HL-60/S4 treated with retinoic acid at 250 ng/mL for 4 days and 3 days (cell line): ENCODE measurements at regions not wholly inside any gene's neighbourhood (a gene's known extent, or its start where the extent isn't known, plus 50 kb on each side); places are given as distances from the start of the nearest gene placed in this dataset.
"Not testable (repeated sequence)": the region's sequence is repeated elsewhere in the genome, so short reads cannot be mapped to it uniquely, and the experiment has no call there.

Experiments used
- in situ Hi-C: fragments of 300-500 bp; cut with MboI; formaldehyde crosslinking; loops from 2 replicates; pipeline ENCODE4 v1.7.0; 2022; ENCODE audit warnings: low sequenced_read_pairs

DNA sequence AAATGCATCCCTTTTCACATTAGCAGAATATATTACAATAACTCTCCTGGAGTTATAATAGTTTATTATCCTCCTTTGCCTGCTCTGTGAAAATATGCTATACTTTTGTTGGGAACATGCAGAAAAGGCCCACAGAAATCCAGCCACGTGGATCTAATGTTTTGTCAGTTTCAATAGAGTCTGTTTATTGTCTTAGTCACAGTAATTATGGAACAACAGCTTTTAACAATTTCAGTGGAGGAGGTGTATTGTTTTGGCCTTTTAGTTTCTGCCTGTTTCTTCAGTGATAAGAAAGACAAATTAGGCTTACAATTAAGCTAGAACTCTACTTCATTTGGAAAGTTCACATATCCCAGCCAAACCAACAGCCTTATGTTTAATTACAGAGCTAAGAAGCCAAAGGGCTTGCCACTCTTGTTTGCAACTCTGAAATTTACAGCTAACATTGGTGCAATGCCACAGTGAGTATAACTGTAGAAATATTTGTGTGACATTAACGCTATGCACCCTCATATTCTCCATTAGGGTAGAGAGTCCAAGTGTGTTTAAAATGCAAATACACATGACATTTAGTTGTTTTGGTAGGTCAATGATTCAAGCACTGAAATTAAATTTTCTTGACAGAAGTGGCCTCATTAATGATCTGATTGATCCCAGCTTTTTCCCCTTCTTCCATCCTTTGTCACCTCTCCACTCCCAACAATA, 175.8 kb downstream of the USP46 start:
- in situ Hi-C loops, result no loop called here

DNA sequence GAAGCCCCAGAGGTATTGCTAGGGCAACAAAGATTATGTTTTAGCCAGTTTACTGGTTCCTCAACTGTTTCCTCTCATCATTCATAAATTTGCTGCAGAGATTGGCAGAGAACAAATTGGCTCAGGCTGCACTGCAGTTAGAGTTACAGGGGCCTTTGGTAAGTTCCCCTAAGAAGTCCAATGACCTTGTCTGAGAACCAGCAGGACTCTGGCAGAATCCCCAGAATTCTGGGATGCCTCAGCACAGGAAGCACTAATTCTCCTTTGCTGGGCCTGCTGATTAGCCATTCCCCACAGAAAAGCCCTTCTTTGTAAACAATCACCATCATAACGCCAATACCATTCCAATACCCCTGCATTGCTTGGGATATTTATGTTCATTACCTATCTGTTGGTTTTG, 151.3 kb downstream of the USP46 start:
- in situ Hi-C loops, result no loop called here

DNA sequence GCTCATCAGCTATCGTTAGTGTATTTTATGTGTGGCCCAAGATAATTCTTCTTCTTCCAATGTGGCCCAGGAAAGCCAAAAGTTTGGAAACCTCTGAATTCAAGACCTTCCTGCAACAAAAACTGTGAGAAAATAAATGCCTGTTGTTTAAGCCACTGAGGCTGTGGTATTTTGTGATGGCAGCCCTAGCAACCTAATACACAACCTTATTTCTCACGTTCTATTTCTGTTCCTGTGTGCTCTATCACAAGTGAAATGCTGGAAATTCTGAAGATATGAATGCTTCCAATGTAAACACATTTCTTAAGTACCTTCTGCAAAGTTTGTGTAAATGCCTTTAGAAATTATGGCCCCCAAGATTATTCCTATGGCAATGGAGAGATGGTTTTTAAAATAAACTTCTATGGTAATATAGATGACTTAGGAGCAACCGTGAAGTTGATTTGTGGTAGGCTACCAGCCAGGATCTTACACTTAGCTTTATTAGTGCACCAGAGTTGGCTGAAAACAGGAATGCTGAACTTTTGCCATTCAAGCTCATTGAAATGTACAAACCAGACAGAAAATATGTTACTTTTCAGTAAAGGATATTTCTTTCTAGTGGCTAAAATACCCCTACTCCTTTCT, 148.0 kb downstream of the USP46 start:
- in situ Hi-C loops, result no loop called here

DNA sequence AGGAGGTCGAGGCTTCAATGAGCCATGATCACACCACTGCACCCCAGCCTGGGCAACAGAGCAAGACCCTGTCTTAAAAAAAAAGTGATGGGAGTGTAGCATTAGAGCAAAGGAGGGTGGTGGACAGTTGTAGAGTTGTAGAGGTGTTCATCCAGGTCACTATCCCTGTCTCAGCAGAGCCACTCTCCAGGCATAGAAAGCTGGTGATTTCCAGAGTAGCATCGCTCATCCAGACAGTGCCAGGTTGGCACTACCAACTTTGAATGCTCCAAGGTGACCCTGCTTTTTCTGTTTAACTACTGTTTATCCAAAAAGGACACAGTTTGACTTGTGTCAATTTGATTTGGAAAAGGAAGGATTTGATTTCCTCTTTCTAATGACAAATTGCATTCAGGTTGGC, 147.3 kb downstream of the USP46 start:
- in situ Hi-C loops, result no loop called here

DNA sequence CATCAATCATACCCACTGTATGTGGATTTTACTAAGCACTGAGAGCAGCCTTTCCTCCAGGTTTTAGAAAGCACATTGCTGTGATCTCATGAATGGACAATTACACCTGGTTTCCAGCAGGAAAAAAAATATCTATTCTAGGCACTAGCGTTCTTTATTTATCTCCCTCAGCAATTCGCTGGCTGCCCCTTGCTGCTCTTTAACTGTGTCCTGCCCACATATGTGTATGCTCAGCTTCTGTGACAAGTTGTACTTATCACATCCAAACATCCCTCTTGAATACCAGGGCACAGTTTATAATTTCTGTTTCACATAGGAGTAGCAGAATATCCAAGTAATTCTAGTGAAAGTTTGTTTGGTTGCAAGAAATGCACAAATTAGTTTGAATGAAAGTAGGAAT, 146.8 kb downstream of the USP46 start:
- in situ Hi-C loops, result no loop called here

DNA sequence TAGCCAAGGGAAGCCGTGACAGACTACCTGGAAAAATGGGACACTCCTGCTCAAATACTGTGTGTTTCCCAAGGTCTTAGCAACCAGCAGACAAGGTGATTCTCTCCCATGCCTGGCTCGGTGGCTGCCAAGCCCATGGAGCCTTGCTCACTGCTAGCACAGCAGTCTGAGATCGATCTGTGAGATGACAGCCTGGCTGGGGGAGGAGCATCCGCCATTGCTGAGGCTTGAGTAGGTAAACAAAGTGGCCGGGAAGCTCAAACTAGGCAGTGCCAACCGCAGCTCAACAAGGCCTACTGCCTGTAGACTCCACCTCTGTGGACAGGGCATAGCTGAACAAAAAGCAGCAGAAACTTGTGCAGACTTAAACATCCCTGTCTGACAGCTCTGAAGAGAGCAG, 137.0 kb downstream of the USP46 start:
- in situ Hi-C loops, result not testable (repeated sequence)

DNA sequence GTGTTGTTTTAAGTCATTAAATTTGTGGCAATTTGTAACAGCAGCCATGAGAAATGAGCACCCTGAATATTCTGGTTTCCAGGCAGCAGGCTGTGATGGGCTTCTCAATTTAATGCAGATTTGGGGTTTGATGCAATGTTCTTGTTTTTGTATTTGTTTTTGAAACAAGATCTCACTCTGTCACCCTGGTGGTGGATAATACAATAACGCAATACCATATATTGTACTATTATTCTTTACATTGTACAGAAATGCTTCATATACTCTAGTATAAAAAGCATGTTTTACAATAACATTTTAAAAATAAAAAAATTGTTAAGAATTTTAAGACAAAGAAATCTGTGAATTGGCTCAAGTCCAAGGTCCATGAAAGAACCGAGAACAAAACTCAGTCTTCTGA, 129.1 kb downstream of the USP46 start:
- in situ Hi-C loops, result loop anchor here (25.0 kb wide), 1 partner anchor 457 kb away; no protein-coding TSS in a partner anchor

DNA sequence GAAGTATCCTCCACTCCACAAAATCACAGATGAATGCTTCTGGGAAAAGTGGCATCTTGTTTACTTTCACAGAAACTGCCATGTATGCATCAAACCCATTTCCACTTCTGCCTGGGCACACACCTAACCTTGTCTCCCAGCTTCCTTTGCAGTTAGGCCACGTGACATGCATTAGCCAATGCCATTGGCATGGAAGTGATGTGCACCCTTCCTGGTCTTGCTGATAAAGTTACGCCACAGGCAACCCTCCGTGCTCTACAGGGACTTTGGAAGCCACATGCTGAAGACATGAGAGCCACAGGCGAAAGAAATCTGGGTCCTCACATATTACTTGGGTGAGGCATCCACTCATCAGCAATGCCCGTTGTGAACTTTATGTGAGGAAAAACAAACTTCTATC, 123.3 kb downstream of the USP46 start:
- in situ Hi-C loops, result loop anchor here (25.0 kb wide), 1 partner anchor 452 kb away; no protein-coding TSS in a partner anchor
